ENCODE measurements at regions not wholly inside any gene's neighbourhood (a gene's known extent, or its start where the extent isn't known, plus 50 kb on each side); places are given as distances from the start of the nearest gene placed in this dataset.

- TF ChIP-seq GATA2 (IDR thresholded peaks at IDR 0.05; ENCODE audit: low read depth, low read length) = no peak
- no peak for TF ChIP-seq GATA3 (IDR thresholded peaks at IDR 0.05; ENCODE audit: low read depth, low read length)
Observed at GRCh38 chr5:104598285-104598684, 1035.7 kb upstream of the NUDT12 start.

GRCh38 chr5:104594850-104595249, 1032.3 kb upstream of the NUDT12 start:
- TF ChIP-seq GATA3 (IDR thresholded peaks at IDR 0.05; ENCODE audit: low read depth, low read length) = no peak
- no peak for TF ChIP-seq GATA2 (IDR thresholded peaks at IDR 0.05; ENCODE audit: low read depth, low read length)

GRCh38 chr5:104576677-104577076, 1014.1 kb upstream of the NUDT12 start:
- no peak for TF ChIP-seq GATA3 (IDR thresholded peaks at IDR 0.05; ENCODE audit: low read depth, low read length)
- TF ChIP-seq GATA2 (IDR thresholded peaks at IDR 0.05; ENCODE audit: low read depth, low read length) = no peak

- TF ChIP-seq GATA2 (IDR thresholded peaks at IDR 0.05; ENCODE audit: low read depth, low read length) = no peak
Observed at GRCh38 chr5:104573949-104574709, 1011.5 kb upstream of the NUDT12 start.

- TF ChIP-seq GATA2 (IDR thresholded peaks at IDR 0.05; ENCODE audit: low read depth, low read length) = no peak
Observed at GRCh38 chr5:104569621-104570020, 1007.0 kb upstream of the NUDT12 start.

GRCh38 chr5:104564530-104564929, 1001.9 kb upstream of the NUDT12 start:
- TF ChIP-seq GATA3 (IDR thresholded peaks at IDR 0.05; ENCODE audit: low read depth, low read length) = no peak
- TF ChIP-seq GATA2 (IDR thresholded peaks at IDR 0.05; ENCODE audit: low read depth, low read length) = no peak

- TF ChIP-seq GATA2 (IDR thresholded peaks at IDR 0.05; ENCODE audit: low read depth, low read length) = no peak
- no peak for TF ChIP-seq GATA3 (IDR thresholded peaks at IDR 0.05; ENCODE audit: low read depth, low read length)
Observed at GRCh38 chr5:104556957-104557356, 994.4 kb upstream of the NUDT12 start.

GRCh38 chr5:104551628-104552027, 989.0 kb upstream of the NUDT12 start:
- TF ChIP-seq GATA3 (IDR thresholded peaks at IDR 0.05; ENCODE audit: low read depth, low read length) (no peak), GATA2 (IDR thresholded peaks at IDR 0.05; ENCODE audit: low read depth, low read length) (no peak)

- TF ChIP-seq GATA3 (IDR thresholded peaks at IDR 0.05; ENCODE audit: low read depth, low read length) (no peak), GATA2 (IDR thresholded peaks at IDR 0.05; ENCODE audit: low read depth, low read length) (no peak)
Observed at GRCh38 chr5:104541141-104541785, 978.7 kb upstream of the NUDT12 start.

GRCh38 chr5:104540448-104540847, 977.9 kb upstream of the NUDT12 start:
- TF ChIP-seq GATA2 (IDR thresholded peaks at IDR 0.05; ENCODE audit: low read depth, low read length) = no peak
- no peak for TF ChIP-seq GATA3 (IDR thresholded peaks at IDR 0.05; ENCODE audit: low read depth, low read length)

- TF ChIP-seq GATA3 (IDR thresholded peaks at IDR 0.05; ENCODE audit: low read depth, low read length) (no peak), GATA2 (IDR thresholded peaks at IDR 0.05; ENCODE audit: low read depth, low read length) (no peak)
Observed at GRCh38 chr5:104539618-104540350, 977.2 kb upstream of the NUDT12 start.

- TF ChIP-seq GATA2 (IDR thresholded peaks at IDR 0.05; ENCODE audit: low read depth, low read length) = no peak
- no peak for TF ChIP-seq GATA3 (IDR thresholded peaks at IDR 0.05; ENCODE audit: low read depth, low read length)
Observed at GRCh38 chr5:104538734-104539133, 976.1 kb upstream of the NUDT12 start.

GRCh38 chr5:104533498-104533897, 970.9 kb upstream of the NUDT12 start:
- TF ChIP-seq GATA2 (IDR thresholded peaks at IDR 0.05; ENCODE audit: low read depth, low read length) = no peak

- TF ChIP-seq GATA3 (IDR thresholded peaks at IDR 0.05; ENCODE audit: low read depth, low read length) = no peak
- no peak for TF ChIP-seq GATA2 (IDR thresholded peaks at IDR 0.05; ENCODE audit: low read depth, low read length)
Observed at GRCh38 chr5:104526866-104527265, 964.3 kb upstream of the NUDT12 start.

GRCh38 chr5:104513640-104514072, 951.1 kb upstream of the NUDT12 start:
- TF ChIP-seq GATA3 (IDR thresholded peaks at IDR 0.05; ENCODE audit: low read depth, low read length) (no peak), GATA2 (IDR thresholded peaks at IDR 0.05; ENCODE audit: low read depth, low read length) (no peak)
